ENCODE measurements at regions not wholly inside any gene's neighbourhood (a gene's known extent, or its start where the extent isn't known, plus 50 kb on each side); places are given as distances from the start of the nearest gene placed in this dataset.

GRCh38 chr5:17748201-17748600, 113.9 kb downstream of the TAF11L14 start:
- no peak for TF ChIP-seq USF2 (IDR thresholded peaks at IDR 0.05; ENCODE audit: low read depth, low read length)
- no peak for TF ChIP-seq CTCF (conservative IDR thresholded peaks at IDR 0.05; ENCODE audit: low read depth, low read length)
- no peak for TF ChIP-seq CEBPB (IDR thresholded peaks at IDR 0.05; ENCODE audit: low read depth, low read length)
- no peak for TF ChIP-seq SMC3 (IDR thresholded peaks at IDR 0.05; ENCODE audit: low read depth, low read length)
- no peak for TF ChIP-seq RCOR1 (IDR thresholded peaks at IDR 0.05; ENCODE audit: insufficient replicate concordance, low read length)
- no peak for TF ChIP-seq POLR2A (IDR thresholded peaks at IDR 0.05; ENCODE audit: low read depth, low read length)
- TF ChIP-seq MXI1 (IDR thresholded peaks at IDR 0.05; ENCODE audit: borderline replicate concordance, low read depth, low read length), result no peak
- no peak for TF ChIP-seq RFX5 (IDR thresholded peaks at IDR 0.05; ENCODE audit: low read depth, low read length)
- no peak for TF ChIP-seq CHD1 (IDR thresholded peaks at IDR 0.05; ENCODE audit: low read depth, low read length)
- no peak for TF ChIP-seq NFE2L2 (IDR thresholded peaks at IDR 0.05; ENCODE audit: low read depth, low read length)
- TF ChIP-seq MAZ (IDR thresholded peaks at IDR 0.05; ENCODE audit: borderline replicate concordance, low read depth, low read length), result no peak

All from IMR-90 (cell line).